ENCODE measurements at regions not wholly inside any gene's neighbourhood (a gene's known extent, or its start where the extent isn't known, plus 50 kb on each side); places are given as distances from the start of the nearest gene placed in this dataset.

GRCh38 chr1:113245252-113245651, 145.1 kb upstream of the MAGI3 start:
- H2AK5ac ChIP-seq (ENCODE audit: low read depth, low read length): no peak overlapping the region
- H3K27ac ChIP-seq (ENCODE audit: low read depth, low read length): no peak overlapping the region
- no peak overlapping the region for H2BK20ac ChIP-seq (ENCODE audit: low read length)
- no peaks in the 10 kb centered on the region for H3K23me2 ChIP-seq (ENCODE audit: low read depth, low read length)
- no peaks in the 10 kb centered on the region for H3K4me1 ChIP-seq (replicated peaks in 1 of 4; ENCODE audit: control insufficient read depth in 3 of 4, insufficient read depth in 4 of 4, low read length in 3 of 4)
- POLR2A ChIA-PET (ENCODE audit: partially characterized antibody): no interaction called here
- H4K5ac ChIP-seq (ENCODE audit: insufficient read length, low read depth, low read length): no peak overlapping the region
- no peaks in the 10 kb centered on the region for H3K27me3 ChIP-seq (replicated peaks in 1 of 4; ENCODE audit: control insufficient read depth in 3 of 4, extremely low read depth in 1 of 4, insufficient read depth in 3 of 4, low read length in 3 of 4)
- no peak for FAIRE-seq
- 85% methylated on average over 3 of the region's 3 CpGs; no CpG with 5 or more reads in 1 of the 2 experiments for WGBS, 2 experiments (ENCODE audit: extremely low coverage in 1 of 2, insufficient coverage in 1 of 2, insufficient read length in 1 of 2, insufficient replicate concordance in 2 of 2, low coverage in 1 of 2, low lambda C conversion rate in 2 of 2, missing lambda C conversion rate in 1 of 2)
- H4K8ac ChIP-seq (ENCODE audit: extremely low read depth, insufficient read depth, low read length): no peak overlapping the region
- CTCF ChIA-PET (ENCODE audit: partially characterized antibody): interaction anchor here (0.6 to 3.0 kb wide), 3 partner anchors 26 to 254 kb away, joined by 3 to 9 read pairs (median 3); no protein-coding TSS in a partner anchor
- H4K20me1 ChIP-seq (replicated peaks in 1 of 2; ENCODE audit: control insufficient read depth in 1 of 2, insufficient read depth in 2 of 2, low read length in 2 of 2): no peaks in the 10 kb centered on the region
- no peak overlapping the region for H3K4me3 ChIP-seq (ENCODE audit: extremely low read depth in 1 of 4, insufficient read depth in 2 of 4, low read depth in 3 of 4, low read length in 4 of 4)
- no peak overlapping the region for H4K91ac ChIP-seq (replicated peaks; ENCODE audit: insufficient read length, low read length)
- no peak overlapping the region for H3K56ac ChIP-seq (replicated peaks; ENCODE audit: insufficient read length, low read depth, low read length)
- no peak overlapping the region for H3K4me2 ChIP-seq (ENCODE audit: insufficient read depth in 1 of 2, low read depth in 2 of 2, low read length in 2 of 2)
- no peak overlapping the region for H2BK12ac ChIP-seq (ENCODE audit: low read depth, low read length)
- no peaks in the 10 kb centered on the region for H3K79me2 ChIP-seq (ENCODE audit: control insufficient read depth in 1 of 2, insufficient read depth in 2 of 2, low read length in 2 of 2)
- H3K9ac ChIP-seq (replicated peaks in 1 of 4; ENCODE audit: extremely low read depth in 1 of 4, low read depth in 3 of 4, low read length in 3 of 4): no peak overlapping the region
- no peaks in the 10 kb centered on the region for H3K9me3 ChIP-seq (ENCODE audit: insufficient read depth in 2 of 2, low read depth in 1 of 2, low read length in 1 of 2)
- no peak overlapping the region for H2BK5ac ChIP-seq (ENCODE audit: low read depth, low read length)
- no peak overlapping the region for H3K18ac ChIP-seq (ENCODE audit: extremely low read depth, low read length)
- no peak for DNase-seq (ENCODE audit: low read depth in 1 of 2, low spot score in 2 of 2)
- H2AFZ ChIP-seq (ENCODE audit: low read length): no peak overlapping the region
- H3K36me3 ChIP-seq (ENCODE audit: control insufficient read depth in 2 of 4, insufficient read depth in 4 of 4, low read length in 3 of 4): no peaks in the 10 kb centered on the region
- H3K4ac ChIP-seq (replicated peaks; ENCODE audit: insufficient read length, low read depth, low read length): no peak overlapping the region
- TF ChIP-seq MAFK (IDR thresholded peaks at IDR 0.05; ENCODE audit: low read depth, low read length): no peak
- TF ChIP-seq EZH2 (IDR thresholded peaks at IDR 0.05; ENCODE audit: low read depth, low read length, severe bottlenecking): no peak
- TF ChIP-seq TBP (IDR thresholded peaks at IDR 0.05; ENCODE audit: low read depth, low read length): no peak
- TF ChIP-seq HDAC2 (IDR thresholded peaks at IDR 0.05; ENCODE audit: borderline replicate concordance in 1 of 2, low read depth in 2 of 2, low read length in 2 of 2): no peak
- TF ChIP-seq SRF (IDR thresholded peaks at IDR 0.05; ENCODE audit: low read depth, low read length): no peak
- no peak for TF ChIP-seq CBX5 (IDR thresholded peaks at IDR 0.05; ENCODE audit: low read depth, low read length)
- TF ChIP-seq POLR2A (IDR thresholded peaks at IDR 0.05; ENCODE audit: control extremely low read depth in 1 of 2, low read depth in 2 of 2, low read length in 2 of 2): no peak
- TF ChIP-seq TEAD4 (IDR thresholded peaks at IDR 0.05; ENCODE audit: low read depth, low read length): no peak
- TF ChIP-seq PHF8 (conservative IDR thresholded peaks at IDR 0.05; ENCODE audit: low read depth, low read length): no peak
- TF ChIP-seq JUND (IDR thresholded peaks at IDR 0.05; ENCODE audit: low read length): no peak
- TF ChIP-seq USF2 (IDR thresholded peaks at IDR 0.05; ENCODE audit: low read length): no peak
- no peak for TF ChIP-seq SP1 (IDR thresholded peaks at IDR 0.05; ENCODE audit: low read depth, low read length)
- no peak for TF ChIP-seq BACH1 (IDR thresholded peaks at IDR 0.05; ENCODE audit: low read length)
- no peak for TF ChIP-seq TCF12 (IDR thresholded peaks at IDR 0.05; ENCODE audit: low read depth, low read length)
- H3K23ac ChIP-seq (ENCODE audit: insufficient read length): no peak overlapping the region
- H2BK15ac ChIP-seq (ENCODE audit: low read length): no peak overlapping the region
- H2BK120ac ChIP-seq (replicated peaks; ENCODE audit: low read depth, low read length): no peak overlapping the region
- H3K14ac ChIP-seq (ENCODE audit: insufficient read length): no peak overlapping the region
- no peaks in the 10 kb centered on the region for H3K79me1 ChIP-seq (ENCODE audit: low read depth, low read length)

All from H1 (cell line).